IMR-90 (cell line): ENCODE measurements at regions not wholly inside any gene's neighbourhood (a gene's known extent, or its start where the extent isn't known, plus 50 kb on each side); places are given as distances from the start of the nearest gene placed in this dataset.

Source experiments
- ATAC-seq: fragments of 200-7000 bp; cut with Tn5 transposase; 2 replicates; pipeline ENCODE4 v1.9.1; 2020; ENCODE audit warnings: low read depth, mild to moderate bottlenecking, moderate library complexity
- BruUV-seq: library from RNA; stranded (reverse); fragments of 400-500 nt; replicated peaks from 2 replicates; lab custom pipeline; 2021; lab: Mats Ljungman, UMichigan
- CTCF ChIA-PET: fragments of 300-600 bp; formaldehyde crosslinking; extraction: SDS; loops from one replicate; lab custom pipeline; 2021; ENCODE audit warnings: antibody characterized with exemption; lab: Yijun Ruan, JAX
- POLR2A ChIA-PET: fragments of 300-600 bp; sonication (Branson Sonifier 250); formaldehyde crosslinking; loops from one replicate; lab custom pipeline; 2022; ENCODE audit warnings: antibody characterized with exemption; ENCODE audit not compliant: unreplicated experiment; lab: Charles Lee
- DNase-seq: peaks from one replicate; pipeline ENCODE4 v3.0.0; 2013
- H2AFZ ChIP-seq: replicated peaks from 2 replicates; pipeline ENCODE3; 2013; ENCODE audit warnings: low read length, mild to moderate bottlenecking; ENCODE audit not compliant: poor library complexity
- H2AK5ac ChIP-seq: 2 replicates; pipeline ENCODE4 v1.6.1; 2013; ENCODE audit warnings: low read depth, low read length, inconsistent platforms
- H2AK9ac ChIP-seq: replicated peaks from 2 replicates; pipeline ENCODE3; 2013; ENCODE audit warnings: mild to moderate bottlenecking, low read depth, low read length, moderate library complexity; ENCODE audit not compliant: poor library complexity
- H2BK120ac ChIP-seq: 2 replicates; pipeline ENCODE4 v1.6.1; 2013; ENCODE audit warnings: low read depth, low read length, inconsistent platforms
- H2BK15ac ChIP-seq: 3 replicates; pipeline ENCODE4 v1.6.1; 2013; ENCODE audit warnings: low read depth, low read length, inconsistent platforms
- H2BK20ac ChIP-seq: 2 replicates; pipeline ENCODE4 v1.6.1; 2013; ENCODE audit warnings: low read depth, mild to moderate bottlenecking, inconsistent platforms, low read length, moderate library complexity
- H2BK5ac ChIP-seq: 2 replicates; pipeline ENCODE4 v1.6.1; 2013; ENCODE audit warnings: mild to moderate bottlenecking, low read depth, low read length, inconsistent platforms; ENCODE audit not compliant: poor library complexity, severe bottlenecking
- H3K14ac ChIP-seq: replicated peaks from 2 replicates; pipeline ENCODE4 v1.6.1; 2013; ENCODE audit warnings: low read depth, low read length, inconsistent platforms
- H3K18ac ChIP-seq: 2 replicates; pipeline ENCODE4 v1.6.1; 2013; ENCODE audit warnings: low read depth, low read length, control low read depth
- H3K23ac ChIP-seq: 2 replicates; pipeline ENCODE4 v1.6.1; 2013; ENCODE audit warnings: low read depth, low read length, inconsistent platforms
- H3K27ac ChIP-seq: 2 replicates; pipeline ENCODE4 v1.5.1; 2013; ENCODE audit warnings: mild to moderate bottlenecking, control low read depth, low read length; ENCODE audit not compliant: insufficient read depth
- H3K27me3 ChIP-seq: 2 replicates; pipeline ENCODE4 v1.6.1; 2013; ENCODE audit warnings: low read length; ENCODE audit not compliant: control insufficient read depth, insufficient read depth
- H3K36me3 ChIP-seq: 2 replicates; pipeline ENCODE4 v1.6.1; 2013; ENCODE audit warnings: low read length, mixed read lengths; ENCODE audit not compliant: control insufficient read depth, insufficient read depth
- H3K4ac ChIP-seq: 2 replicates; pipeline ENCODE4 v1.6.1; 2013; ENCODE audit warnings: low read depth, low read length, inconsistent platforms
- H3K4me1 ChIP-seq: 2 replicates; pipeline ENCODE4 v1.6.1; 2013; ENCODE audit warnings: low read length, mixed read lengths; ENCODE audit not compliant: control insufficient read depth, insufficient read depth
- H3K4me2 ChIP-seq: 2 replicates; pipeline ENCODE4 v1.6.1; 2013; ENCODE audit warnings: low read depth, mild to moderate bottlenecking, control low read depth, low read length, moderate library complexity
- H3K4me3 ChIP-seq: 2 replicates; pipeline ENCODE4 v1.5.1; 2013; ENCODE audit warnings: low read depth, mild to moderate bottlenecking, control low read depth, low read length, moderate library complexity; ENCODE audit not compliant: insufficient read depth
- H3K56ac ChIP-seq: 2 replicates; pipeline ENCODE4 v1.6.1; 2013; ENCODE audit warnings: low read length, inconsistent platforms; ENCODE audit not compliant: insufficient read depth; ENCODE audit errors: extremely low read depth
- H3K79me1 ChIP-seq, 2 experiments: 2 replicates each; pipeline ENCODE4 v1.6.1; 2013; ENCODE audit warnings: low read length in 2 of 2, inconsistent platforms in 1 of 2, low read depth in 1 of 2
- H3K9ac ChIP-seq: 2 replicates; pipeline ENCODE4 v1.6.1; 2013; ENCODE audit warnings: low read depth, low read length, control low read depth
- H3K9me1 ChIP-seq: 2 replicates; pipeline ENCODE4 v1.6.1; 2013; ENCODE audit warnings: low read length, inconsistent platforms; ENCODE audit not compliant: insufficient read depth
- H3K9me3 ChIP-seq: 2 replicates; pipeline ENCODE4 v1.6.1; 2013; ENCODE audit warnings: low read length; ENCODE audit not compliant: control insufficient read depth, insufficient read depth
- H4K20me1 ChIP-seq: 2 replicates; pipeline ENCODE4 v1.6.1; 2013; ENCODE audit warnings: low read length, inconsistent platforms; ENCODE audit not compliant: insufficient read depth
- H4K5ac ChIP-seq: 2 replicates; pipeline ENCODE4 v1.6.1; 2013; ENCODE audit warnings: mild to moderate bottlenecking, low read depth, low read length, control low read depth
- H4K8ac ChIP-seq, 2 experiments: 2 replicates each; pipeline ENCODE4 v1.6.1; 2013; ENCODE audit warnings: low read depth in 2 of 2, low read length in 2 of 2, control low read depth in 1 of 2, inconsistent platforms in 1 of 2
- H4K91ac ChIP-seq: 2 replicates; pipeline ENCODE4 v1.6.1; 2013; ENCODE audit warnings: low read depth, low read length, inconsistent platforms; ENCODE audit not compliant: insufficient read depth
- BHLHE40 ChIP-seq: fragments of 150-350 bp; IDR thresholded peaks from 2 replicates; pipeline ENCODE4 v1.6.1; 2016; ENCODE audit warnings: mild to moderate bottlenecking, low read depth, low read length
- CEBPB ChIP-seq: IDR thresholded peaks from 2 replicates; pipeline ENCODE4 v1.6.1; 2012; ENCODE audit warnings: low read depth, low read length, improper control_type of control experiment
- CHD1 ChIP-seq: IDR thresholded peaks from 2 replicates; pipeline ENCODE4 v1.6.1; 2012; ENCODE audit warnings: low read depth, low read length, improper control_type of control experiment
- CTCF ChIP-seq: conservative IDR thresholded peaks from 2 replicates; pipeline ENCODE4 v1.5.1; 2012; ENCODE audit warnings: mild to moderate bottlenecking, low read depth, low read length, improper control_type of control experiment
- ELK1 ChIP-seq: fragments of 150-350 bp; IDR thresholded peaks from 2 replicates; pipeline ENCODE4 v1.6.1; 2016; ENCODE audit warnings: low read depth, mild to moderate bottlenecking, low read length, moderate library complexity, borderline replicate concordance
- FOS ChIP-seq: fragments of 150-350 bp; IDR thresholded peaks from 2 replicates; pipeline ENCODE4 v1.6.1; 2016; ENCODE audit warnings: low read depth, low read length
- MAFK ChIP-seq: IDR thresholded peaks from 2 replicates; pipeline ENCODE4 v1.6.1; 2012; ENCODE audit warnings: low read depth, low read length, improper control_type of control experiment
- MAZ ChIP-seq: IDR thresholded peaks from 2 replicates; pipeline ENCODE4 v1.6.1; 2012; ENCODE audit warnings: low read depth, mild to moderate bottlenecking, low read length, improper control_type of control experiment, moderate library complexity, borderline replicate concordance
- MXI1 ChIP-seq: IDR thresholded peaks from 2 replicates; pipeline ENCODE4 v1.6.1; 2012; ENCODE audit warnings: low read depth, mild to moderate bottlenecking, low read length, moderate library complexity, borderline replicate concordance
- NFE2L2 ChIP-seq: fragments of 150-350 bp; IDR thresholded peaks from 2 replicates; pipeline ENCODE4 v1.6.1; 2016; ENCODE audit warnings: low read depth, mild to moderate bottlenecking, low read length
- POLR2A ChIP-seq: IDR thresholded peaks from 2 replicates; pipeline ENCODE4 v1.6.1; 2012; ENCODE audit warnings: mild to moderate bottlenecking, low read depth, low read length
- RAD21 ChIP-seq: IDR thresholded peaks from 2 replicates; pipeline ENCODE4 v1.6.1; 2012; ENCODE audit warnings: low read length, improper control_type of control experiment
- RCOR1 ChIP-seq: IDR thresholded peaks from 2 replicates; pipeline ENCODE4 v1.6.1; 2012; ENCODE audit warnings: mild to moderate bottlenecking, low read length, improper control_type of control experiment; ENCODE audit not compliant: insufficient replicate concordance
- RFX5 ChIP-seq: IDR thresholded peaks from 2 replicates; pipeline ENCODE4 v1.8.0; 2012; ENCODE audit warnings: low read depth, mild to moderate bottlenecking, low read length, moderate library complexity
- SMC3 ChIP-seq: fragments of 150-350 bp; IDR thresholded peaks from 2 replicates; pipeline ENCODE4 v1.6.1; 2016; ENCODE audit warnings: low read depth, mild to moderate bottlenecking, antibody characterized with exemption, low read length, moderate library complexity
- USF2 ChIP-seq: fragments of 150-350 bp; IDR thresholded peaks from 2 replicates; pipeline ENCODE4 v1.6.1; 2017; ENCODE audit warnings: mild to moderate bottlenecking, antibody characterized with exemption, low read length, low read depth
- WGBS, 2 experiments: methylation state at CpG; one replicate each; pipeline versions ENCODE4 v1.1.5 to v1.1.7; 2013; ENCODE audit warnings: missing lambda C conversion rate in 2 of 2; ENCODE audit not compliant: insufficient read length in 1 of 2; ENCODE audit errors: extremely low coverage in 2 of 2; 5-methylcytosine and 5-hydroxymethylcytosine counted together
- dilution Hi-C: fragments of 300-500 bp; cut with HindIII; formaldehyde crosslinking; loops from one replicate; pipeline ENCODE4 v1.14.3; 2018; ENCODE audit warnings: low sequenced_read_pairs; ENCODE audit not compliant: unreplicated experiment
- in situ Hi-C: fragments of 300-500 bp; cut with MboI; formaldehyde crosslinking; loops from 3 replicates; pipeline ENCODE4 v1.14.3; 2019; ENCODE audit warnings: low sequenced_read_pairs, inconsistent platforms, mixed read lengths
- intact Hi-C: fragments of 100-400 bp; cut with micrococcal nuclease; formaldehyde crosslinking; loops from 2 replicates; pipeline ENCODE4 v1.10.0; 2022

DNA sequence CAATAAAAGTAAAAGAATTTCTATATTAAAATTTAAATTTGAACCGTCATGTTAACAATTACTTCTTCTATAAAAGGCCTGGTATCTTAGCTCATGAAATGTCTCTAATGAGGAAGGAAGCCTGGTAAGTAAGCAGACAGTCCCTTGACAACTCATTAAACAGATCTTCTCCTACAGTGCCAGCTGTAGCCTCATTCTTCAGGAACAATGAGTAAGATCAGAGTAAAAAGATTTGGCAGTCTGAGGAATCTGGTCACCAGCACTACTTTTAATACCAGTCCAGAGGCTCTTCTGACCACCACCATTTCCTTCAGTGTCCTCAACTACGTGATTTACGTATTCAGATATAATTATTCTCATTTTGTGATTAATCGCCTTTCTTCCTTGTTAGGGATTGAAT, 955.0 kb upstream of the ALCAM start:
- no peak overlapping the region for H2AK9ac ChIP-seq
- CTCF ChIA-PET, result no interaction called here
- H3K79me1 ChIP-seq, result no peaks in the 10 kb centered on the region
- H3K9ac ChIP-seq, result no peak overlapping the region
- H3K4me2 ChIP-seq, result no peak overlapping the region
- H2BK120ac ChIP-seq, result no peak overlapping the region
- POLR2A ChIA-PET, result no interaction called here
- no peak overlapping the region for H2BK15ac ChIP-seq
- no peak overlapping the region for H2BK5ac ChIP-seq
- no peak overlapping the region for H3K23ac ChIP-seq
- no peak overlapping the region for H3K14ac ChIP-seq
- BruUV-seq, result no TSS peak
- H2AFZ ChIP-seq, result no peak overlapping the region
- H4K5ac ChIP-seq, result no peak overlapping the region
- no peak overlapping the region for H4K91ac ChIP-seq
- in situ Hi-C loops (no loop called here), dilution Hi-C loops (no loop called here), intact Hi-C loops (no loop called here)
- no peaks in the 10 kb centered on the region for H3K9me3 ChIP-seq
- no peaks in the 10 kb centered on the region for H3K27me3 ChIP-seq
- TF ChIP-seq CHD1 (no peak), POLR2A (no peak), RFX5 (no peak), SMC3 (no peak), MAZ (no peak), FOS (no peak), CEBPB (no peak), MAFK (no peak), CTCF (no peak), RCOR1 (no peak), USF2 (no peak), BHLHE40 (no peak), MXI1 (no peak), NFE2L2 (no peak), RAD21 (no peak), ELK1 (no peak)
- no peak overlapping the region for H3K4ac ChIP-seq
- no peak overlapping the region for H3K4me3 ChIP-seq
- ATAC-seq (no peak), DNase-seq (no peak)
- no peak overlapping the region for H2BK20ac ChIP-seq
- no peaks in the 10 kb centered on the region for H3K4me1 ChIP-seq
- no peak overlapping the region for H2AK5ac ChIP-seq
- no peaks in the 10 kb centered on the region for H4K20me1 ChIP-seq
- no CpG with 5 or more reads among the region's 4 CpGs for WGBS, 2 experiments
- H3K9me1 ChIP-seq, result no peaks in the 10 kb centered on the region
- no peak overlapping the region for H3K56ac ChIP-seq
- H4K8ac ChIP-seq, result no peak overlapping the region
- no peak overlapping the region for H3K18ac ChIP-seq
- H3K27ac ChIP-seq, result no peak overlapping the region
- no peaks in the 10 kb centered on the region for H3K36me3 ChIP-seq
